ENCODE measurements at regions not wholly inside any gene's neighbourhood (a gene's known extent, or its start where the extent isn't known, plus 50 kb on each side); places are given as distances from the start of the nearest gene placed in this dataset.

GRCh38 chr18:64974391-64975125 lies 776.3 kb upstream of the CDH7 start:
- no peak overlapping the region for H3K27ac ChIP-seq (replicated peaks)
- H3K4me3 ChIP-seq (replicated peaks; ENCODE audit: insufficient read depth, low read length) = no peak overlapping the region
- no peaks in the 10 kb centered on the region for H3K27me3 ChIP-seq (ENCODE audit: insufficient read depth, poor library complexity, severe bottlenecking)
- TF ChIP-seq, protein P1, sequence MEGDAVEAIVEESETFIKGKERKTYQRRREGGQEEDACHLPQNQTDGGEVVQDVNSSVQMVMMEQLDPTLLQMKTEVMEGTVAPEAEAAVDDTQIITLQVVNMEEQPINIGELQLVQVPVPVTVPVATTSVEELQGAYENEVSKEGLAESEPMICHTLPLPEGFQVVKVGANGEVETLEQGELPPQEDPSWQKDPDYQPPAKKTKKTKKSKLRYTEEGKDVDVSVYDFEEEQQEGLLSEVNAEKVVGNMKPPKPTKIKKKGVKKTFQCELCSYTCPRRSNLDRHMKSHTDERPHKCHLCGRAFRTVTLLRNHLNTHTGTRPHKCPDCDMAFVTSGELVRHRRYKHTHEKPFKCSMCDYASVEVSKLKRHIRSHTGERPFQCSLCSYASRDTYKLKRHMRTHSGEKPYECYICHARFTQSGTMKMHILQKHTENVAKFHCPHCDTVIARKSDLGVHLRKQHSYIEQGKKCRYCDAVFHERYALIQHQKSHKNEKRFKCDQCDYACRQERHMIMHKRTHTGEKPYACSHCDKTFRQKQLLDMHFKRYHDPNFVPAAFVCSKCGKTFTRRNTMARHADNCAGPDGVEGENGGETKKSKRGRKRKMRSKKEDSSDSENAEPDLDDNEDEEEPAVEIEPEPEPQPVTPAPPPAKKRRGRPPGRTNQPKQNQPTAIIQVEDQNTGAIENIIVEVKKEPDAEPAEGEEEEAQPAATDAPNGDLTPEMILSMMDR (IDR thresholded peaks at IDR 0.05; ENCODE audit: insufficient read depth, low read length) = no peak
- TF ChIP-seq GABPA (IDR thresholded peaks at IDR 0.05; ENCODE audit: low read depth) (no peak), SPI1 (IDR thresholded peaks at IDR 0.05; ENCODE audit: borderline replicate concordance, low read depth) (no peak), POLR2AphosphoS5 (IDR thresholded peaks at IDR 0.05; ENCODE audit: low read depth) (no peak)
- TF ChIP-seq, protein P2, sequence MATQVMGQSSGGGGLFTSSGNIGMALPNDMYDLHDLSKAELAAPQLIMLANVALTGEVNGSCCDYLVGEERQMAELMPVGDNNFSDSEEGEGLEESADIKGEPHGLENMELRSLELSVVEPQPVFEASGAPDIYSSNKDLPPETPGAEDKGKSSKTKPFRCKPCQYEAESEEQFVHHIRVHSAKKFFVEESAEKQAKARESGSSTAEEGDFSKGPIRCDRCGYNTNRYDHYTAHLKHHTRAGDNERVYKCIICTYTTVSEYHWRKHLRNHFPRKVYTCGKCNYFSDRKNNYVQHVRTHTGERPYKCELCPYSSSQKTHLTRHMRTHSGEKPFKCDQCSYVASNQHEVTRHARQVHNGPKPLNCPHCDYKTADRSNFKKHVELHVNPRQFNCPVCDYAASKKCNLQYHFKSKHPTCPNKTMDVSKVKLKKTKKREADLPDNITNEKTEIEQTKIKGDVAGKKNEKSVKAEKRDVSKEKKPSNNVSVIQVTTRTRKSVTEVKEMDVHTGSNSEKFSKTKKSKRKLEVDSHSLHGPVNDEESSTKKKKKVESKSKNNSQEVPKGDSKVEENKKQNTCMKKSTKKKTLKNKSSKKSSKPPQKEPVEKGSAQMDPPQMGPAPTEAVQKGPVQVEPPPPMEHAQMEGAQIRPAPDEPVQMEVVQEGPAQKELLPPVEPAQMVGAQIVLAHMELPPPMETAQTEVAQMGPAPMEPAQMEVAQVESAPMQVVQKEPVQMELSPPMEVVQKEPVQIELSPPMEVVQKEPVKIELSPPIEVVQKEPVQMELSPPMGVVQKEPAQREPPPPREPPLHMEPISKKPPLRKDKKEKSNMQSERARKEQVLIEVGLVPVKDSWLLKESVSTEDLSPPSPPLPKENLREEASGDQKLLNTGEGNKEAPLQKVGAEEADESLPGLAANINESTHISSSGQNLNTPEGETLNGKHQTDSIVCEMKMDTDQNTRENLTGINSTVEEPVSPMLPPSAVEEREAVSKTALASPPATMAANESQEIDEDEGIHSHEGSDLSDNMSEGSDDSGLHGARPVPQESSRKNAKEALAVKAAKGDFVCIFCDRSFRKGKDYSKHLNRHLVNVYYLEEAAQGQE (IDR thresholded peaks at IDR 0.05; ENCODE audit: insufficient replicate concordance, low read depth) = no peak
- DNase-seq (ENCODE audit: low read depth in 1 of 2, low spot score in 1 of 2) = no peak

DNA sequence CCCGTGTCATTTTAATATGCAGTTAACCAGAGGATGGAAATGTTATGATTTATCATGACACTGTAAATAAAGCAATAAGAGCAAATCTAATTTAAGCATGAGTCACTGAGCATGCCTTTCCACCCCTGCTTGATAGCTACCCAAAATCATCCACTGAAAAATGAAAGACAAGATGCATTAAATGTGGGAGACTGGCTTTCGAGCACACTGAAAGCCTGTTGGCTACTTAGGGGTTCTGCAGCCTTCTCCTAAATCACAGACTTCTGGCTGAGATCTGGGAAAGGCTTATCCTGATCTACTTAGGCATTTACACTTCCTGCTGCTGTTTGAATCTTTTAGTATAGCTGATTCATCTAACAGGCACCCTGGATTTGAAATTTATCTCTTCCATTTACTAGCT lies 778.3 kb upstream of the CDH7 start:
- TF ChIP-seq, protein P1 (IDR thresholded peaks at IDR 0.05; ENCODE audit: insufficient read depth, low read length) = no peak
- TF ChIP-seq, protein P2 (IDR thresholded peaks at IDR 0.05; ENCODE audit: insufficient replicate concordance, low read depth) = no peak
- no peak overlapping the region for H3K4me3 ChIP-seq (replicated peaks; ENCODE audit: insufficient read depth, low read length)
- DNase-seq (ENCODE audit: low read depth in 1 of 2, low spot score in 1 of 2) = no peak
- no peak overlapping the region for H3K27ac ChIP-seq (replicated peaks)
- H3K27me3 ChIP-seq (ENCODE audit: insufficient read depth, poor library complexity, severe bottlenecking) = no peaks in the 10 kb centered on the region

GRCh38 chr18:64966667-64967066 lies 784.1 kb upstream of the CDH7 start:
- Histone ChIP-seq H3K27ac (replicated peaks) (no peak overlapping the region), H3K27me3 (ENCODE audit: insufficient read depth, poor library complexity, severe bottlenecking) (no peaks in the 10 kb centered on the region), H3K4me3 (replicated peaks; ENCODE audit: insufficient read depth, low read length) (no peak overlapping the region)
- no peak for DNase-seq (ENCODE audit: low read depth in 1 of 2, low spot score in 1 of 2)
- TF ChIP-seq GABPA (IDR thresholded peaks at IDR 0.05; ENCODE audit: low read depth) (no peak), POLR2AphosphoS5 (IDR thresholded peaks at IDR 0.05; ENCODE audit: low read depth) (no peak), SPI1 (IDR thresholded peaks at IDR 0.05; ENCODE audit: borderline replicate concordance, low read depth) (no peak)
- TF ChIP-seq, protein P2 (IDR thresholded peaks at IDR 0.05; ENCODE audit: insufficient replicate concordance, low read depth) = no peak
- TF ChIP-seq, protein P1 (IDR thresholded peaks at IDR 0.05; ENCODE audit: insufficient read depth, low read length) = no peak
